H9 (cell line): ENCODE measurements at regions not wholly inside any gene's neighbourhood (a gene's known extent, or its start where the extent isn't known, plus 50 kb on each side); places are given as distances from the start of the nearest gene placed in this dataset.

Experiments
- DNase-seq: peaks from one replicate; pipeline ENCODE4 v3.0.0-alpha.2; 2017
- H2AFZ ChIP-seq: one replicate; pipeline ENCODE4 v1.6.1; 2013; ENCODE audit warnings: mild to moderate bottlenecking, low read length, control low read depth, moderate library complexity
- H2AK5ac ChIP-seq: 2 replicates; pipeline ENCODE4 v1.6.1; 2013; ENCODE audit warnings: low read length, control low read depth, mixed read lengths; ENCODE audit not compliant: insufficient read length
- H2BK120ac ChIP-seq: one replicate; pipeline ENCODE4 v1.6.1; 2013; ENCODE audit warnings: low read depth, mild to moderate bottlenecking, low read length, control low read depth, inconsistent platforms; ENCODE audit not compliant: poor library complexity, severe bottlenecking
- H2BK12ac ChIP-seq: 2 replicates; pipeline ENCODE4 v1.6.1; 2013; ENCODE audit warnings: low read length, control low read depth, mixed read lengths, low read depth; ENCODE audit not compliant: insufficient read length
- H2BK15ac ChIP-seq: 2 replicates; pipeline ENCODE4 v1.6.1; 2013; ENCODE audit warnings: low read depth, low read length, control low read depth
- H2BK20ac ChIP-seq: one replicate; pipeline ENCODE4 v1.6.1; 2013; ENCODE audit warnings: low read depth, mild to moderate bottlenecking, low read length, control low read depth, inconsistent platforms; ENCODE audit not compliant: poor library complexity, severe bottlenecking
- H2BK5ac ChIP-seq: 2 replicates; pipeline ENCODE4 v1.6.1; 2013; ENCODE audit warnings: low read length, control low read depth, mixed read lengths; ENCODE audit not compliant: insufficient read length
- H3K14ac ChIP-seq: 2 replicates; pipeline ENCODE4 v1.6.1; 2013; ENCODE audit warnings: low read length, control low read depth; ENCODE audit not compliant: insufficient read depth
- H3K18ac ChIP-seq: 2 replicates; pipeline ENCODE4 v1.6.1; 2013; ENCODE audit warnings: low read depth, mild to moderate bottlenecking, mixed read lengths, low read length, control low read depth; ENCODE audit not compliant: insufficient read length
- H3K23ac ChIP-seq: 2 replicates; pipeline ENCODE4 v1.6.1; 2013; ENCODE audit warnings: low read length, control low read depth, mixed read lengths, low read depth; ENCODE audit not compliant: insufficient read length
- H3K23me2 ChIP-seq: 2 replicates; pipeline ENCODE4 v1.6.1; 2013; ENCODE audit warnings: low read depth, mild to moderate bottlenecking, mixed read lengths, low read length, control low read depth; ENCODE audit not compliant: insufficient read length, poor library complexity, severe bottlenecking
- H3K27ac ChIP-seq: 2 replicates; pipeline ENCODE4 v1.5.1; 2013; ENCODE audit warnings: low read length, control low read depth, mixed read lengths, low read depth; ENCODE audit not compliant: insufficient read length
- H3K27me3 ChIP-seq: 2 replicates; pipeline ENCODE4 v1.6.1; 2013; ENCODE audit warnings: low read length, control low read depth, inconsistent platforms; ENCODE audit not compliant: insufficient read depth
- H3K4ac ChIP-seq: 2 replicates; pipeline ENCODE4 v1.6.1; 2013; ENCODE audit warnings: low read depth, mild to moderate bottlenecking, control low read depth, inconsistent platforms, low read length, moderate library complexity
- H3K4me1 ChIP-seq: 2 replicates; pipeline ENCODE4 v1.6.1; 2013; ENCODE audit warnings: low read length, control low read depth, inconsistent platforms; ENCODE audit not compliant: insufficient read depth
- H3K4me2 ChIP-seq: 2 replicates; pipeline ENCODE4 v1.6.1; 2013; ENCODE audit warnings: low read length, control low read depth, mixed read lengths; ENCODE audit not compliant: insufficient read length, insufficient read depth
- H3K56ac ChIP-seq: 2 replicates; pipeline ENCODE4 v1.6.1; 2013; ENCODE audit warnings: low read depth, mild to moderate bottlenecking, mixed read lengths, low read length, control low read depth; ENCODE audit not compliant: insufficient read length
- H3K79me1 ChIP-seq: 2 replicates; pipeline ENCODE4 v1.6.1; 2013; ENCODE audit warnings: low read depth, mild to moderate bottlenecking, moderate library complexity, low read length, control low read depth, inconsistent platforms; ENCODE audit not compliant: insufficient read depth, poor library complexity, severe bottlenecking
- H3K79me2 ChIP-seq: 2 replicates; pipeline ENCODE4 v1.6.1; 2013; ENCODE audit warnings: low read length, control low read depth, inconsistent platforms; ENCODE audit not compliant: insufficient read depth
- H3K9ac ChIP-seq: 2 replicates; pipeline ENCODE4 v1.6.1; 2013; ENCODE audit warnings: low read length, control low read depth, mixed read lengths; ENCODE audit not compliant: insufficient read length; ENCODE audit errors: extremely low read depth
- H3K9me3 ChIP-seq: one replicate; pipeline ENCODE4 v1.6.1; 2013; ENCODE audit warnings: low read depth, low read length, inconsistent platforms; ENCODE audit not compliant: control insufficient read depth
- H3T11ph ChIP-seq: one replicate; pipeline ENCODE4 v1.6.1; 2013; ENCODE audit warnings: mild to moderate bottlenecking, low read length, control low read depth, inconsistent platforms
- H4K20me1 ChIP-seq: one replicate; pipeline ENCODE4 v1.6.1; 2013; ENCODE audit not compliant: control insufficient read depth, insufficient read length, insufficient read depth
- H4K5ac ChIP-seq: 2 replicates; pipeline ENCODE4 v1.6.1; 2013; ENCODE audit warnings: low read depth, mild to moderate bottlenecking, mixed read lengths, low read length, control low read depth; ENCODE audit not compliant: insufficient read length
- H4K8ac ChIP-seq: replicated peaks from 2 replicates; pipeline ENCODE4 v1.6.1; 2013; ENCODE audit warnings: low read length, control low read depth, mixed read lengths, low read depth; ENCODE audit not compliant: insufficient read length
- H4K91ac ChIP-seq: 2 replicates; pipeline ENCODE4 v1.6.1; 2013; ENCODE audit warnings: low read depth, mild to moderate bottlenecking, moderate library complexity, mixed read lengths, low read length, control low read depth; ENCODE audit not compliant: insufficient read length
- H3K27ac Mint-ChIP-seq, 3 experiments: 2 replicates in 2 of 3; 3 replicates in 1 of 3; pipeline ENCODE4 v1.8.0; 2020 to 2021; ENCODE audit warnings: mixed read lengths in 3 of 3, mild to moderate bottlenecking in 1 of 3, moderate library complexity in 1 of 3
- H3K27me3 Mint-ChIP-seq: 2 replicates; pipeline ENCODE4 v1.8.0; 2021; ENCODE audit warnings: low read depth, mild to moderate bottlenecking, moderate library complexity, mixed read lengths
- H3K36me3 Mint-ChIP-seq, 3 experiments: 2 replicates in 2 of 3; 3 replicates in 1 of 3; pipeline ENCODE4 v1.8.0; 2020 to 2021; ENCODE audit warnings: low read depth in 3 of 3, mixed read lengths in 3 of 3; ENCODE audit not compliant: insufficient read depth in 1 of 3
- H3K4me1 Mint-ChIP-seq, 2 experiments: 2 replicates each; pipeline ENCODE4 v1.8.0; 2020; ENCODE audit warnings: mixed read lengths in 2 of 2
- H3K4me3 Mint-ChIP-seq, 2 experiments: 2 replicates in 1 of 2; 3 replicates in 1 of 2; pipeline ENCODE4 v1.8.0; 2020 to 2021; ENCODE audit warnings: mild to moderate bottlenecking in 2 of 2, mixed read lengths in 2 of 2, moderate library complexity in 1 of 2
- H3K9me3 Mint-ChIP-seq, 2 experiments: 2 replicates in 1 of 2; 3 replicates in 1 of 2; pipeline ENCODE4 v1.8.0; 2020; ENCODE audit warnings: mild to moderate bottlenecking in 2 of 2, mixed read lengths in 2 of 2, moderate library complexity in 1 of 2
- CTCF ChIP-seq: fragments of 200-600 bp; sonication (generic); conservative IDR thresholded peaks from 3 replicates; pipeline ENCODE4 v1.8.0; 2021; ENCODE audit warnings: antibody characterized with exemption, mild to moderate bottlenecking
- WGBS: extraction: QIAGEN DNeasy Blood & Tissue Kit; methylation state at CpG from one replicate; pipeline ENCODE4 v1.1.7; 2013; ENCODE audit warnings: missing lambda C conversion rate, low lambda C conversion rate, mixed read lengths; ENCODE audit not compliant: insufficient read length; ENCODE audit errors: extremely low coverage; 5-methylcytosine and 5-hydroxymethylcytosine counted together

- Histone ChIP-seq H3T11ph (no peak overlapping the region), H2BK15ac (no peak overlapping the region), H2AK5ac (no peak overlapping the region), H3K4me1 (no peaks in the 10 kb centered on the region), H2BK5ac (no peak overlapping the region), H2AFZ (no peak overlapping the region), H4K20me1 (no peaks in the 10 kb centered on the region), H3K9me3 (no peaks in the 10 kb centered on the region), H3K27ac (no peak overlapping the region), H3K56ac (no peak overlapping the region), H3K18ac (no peak overlapping the region), H2BK120ac (no peak overlapping the region), H4K8ac (no peak overlapping the region), H4K91ac (no peak overlapping the region), H3K79me1 (no peaks in the 10 kb centered on the region), H3K23ac (no peak overlapping the region), H2BK12ac (no peak overlapping the region), H3K4me2 (no peak overlapping the region), H3K79me2 (no peaks in the 10 kb centered on the region), H4K5ac (no peak overlapping the region), H3K14ac (no peak overlapping the region), H2BK20ac (no peak overlapping the region), H3K9ac (no peak overlapping the region), H3K23me2 (no peaks in the 10 kb centered on the region), H3K4ac (no peak overlapping the region), H3K27me3 (no peaks in the 10 kb centered on the region)
- Mint-ChIP-seq H3K36me3 (no peaks in the 10 kb centered on the region; a peak in 1 of 7 replicates), H3K27me3 (no peaks in the 10 kb centered on the region), H3K4me3 (no peak overlapping the region), H3K4me1 (peaks cover 0 to 3% of the 10 kb centered on the region in 2 experiments; a peak in 1 of 4 replicates), H3K27ac (no peak overlapping the region), H3K9me3 (no peaks in the 10 kb centered on the region)
- no peak for TF ChIP-seq CTCF
- no peak for DNase-seq
- no CpG with 5 or more reads among the region's 4 CpGs for WGBS
These were observed 1527.1 kb upstream of the PRR20A start for GRCh38 chr13:55613429-55614187.
